Ishikawa (cell line): ENCODE measurements at regions not wholly inside any gene's neighbourhood (a gene's known extent, or its start where the extent isn't known, plus 50 kb on each side); places are given as distances from the start of the nearest gene placed in this dataset.

Source experiments
- CEBPB ChIP-seq: IDR thresholded peaks from 2 replicates; pipeline ENCODE4 v1.6.1; 2012
- CREB1 ChIP-seq: IDR thresholded peaks from 2 replicates; pipeline ENCODE4 v1.6.1; 2012; ENCODE audit warnings: low read depth
- EGR1 ChIP-seq: IDR thresholded peaks from 2 replicates; pipeline ENCODE4 v1.6.1; 2012
- EP300 ChIP-seq: IDR thresholded peaks from 2 replicates; pipeline ENCODE4 v1.6.1; 2012; ENCODE audit warnings: borderline replicate concordance
- FOXM1 ChIP-seq: IDR thresholded peaks from 2 replicates; pipeline ENCODE4 v1.6.1; 2012; ENCODE audit warnings: low read depth, borderline replicate concordance
- MAX ChIP-seq: IDR thresholded peaks from 2 replicates; pipeline ENCODE4 v1.6.1; 2012
- NFIC ChIP-seq: IDR thresholded peaks from 2 replicates; pipeline ENCODE4 v1.6.1; 2012
- RAD21 ChIP-seq: IDR thresholded peaks from 2 replicates; pipeline ENCODE4 v1.6.1; 2012; ENCODE audit warnings: low read depth
- REST ChIP-seq: IDR thresholded peaks from 2 replicates; pipeline ENCODE4 v1.6.1; 2012; ENCODE audit warnings: low read depth, mild to moderate bottlenecking
- TAF1 ChIP-seq: IDR thresholded peaks from 2 replicates; pipeline ENCODE4 v1.6.1; 2012; ENCODE audit warnings: low read depth, mild to moderate bottlenecking
- TCF12 ChIP-seq: IDR thresholded peaks from 2 replicates; pipeline ENCODE4 v1.6.1; 2012; ENCODE audit warnings: low read depth
- TEAD4 ChIP-seq: IDR thresholded peaks from 2 replicates; pipeline ENCODE4 v1.6.1; 2012
- USF1 ChIP-seq: IDR thresholded peaks from 2 replicates; pipeline ENCODE4 v1.6.1; 2012
- YY1 ChIP-seq: IDR thresholded peaks from 2 replicates; pipeline ENCODE4 v1.6.1; 2012; ENCODE audit warnings: low read depth
- ZBTB7A ChIP-seq: IDR thresholded peaks from 2 replicates; pipeline ENCODE4 v1.6.1; 2012; ENCODE audit warnings: low read depth

GRCh38 chrX:116841290-116841689, 378.5 kb upstream of the CT83 start:
- TF ChIP-seq EGR1, result no peak
- TF ChIP-seq TCF12, result no peak
- no peak for TF ChIP-seq FOXM1
- TF ChIP-seq EP300, result no peak
- TF ChIP-seq CEBPB, result no peak
- TF ChIP-seq MAX, result no peak
- TF ChIP-seq RAD21, result no peak
- no peak for TF ChIP-seq CREB1
- TF ChIP-seq YY1, result no peak
- TF ChIP-seq NFIC, result no peak
- TF ChIP-seq TAF1, result no peak
- TF ChIP-seq REST, result no peak
- no peak for TF ChIP-seq TEAD4
- TF ChIP-seq ZBTB7A, result no peak
- no peak for TF ChIP-seq USF1

- TF ChIP-seq REST (no peak), ZBTB7A (no peak), USF1 (no peak), TAF1 (no peak), NFIC (no peak), RAD21 (no peak), FOXM1 (no peak), MAX (no peak), TCF12 (no peak), CEBPB (no peak), CREB1 (no peak), EGR1 (no peak)
Observed at GRCh38 chrX:116827063-116827462, 364.3 kb upstream of the CT83 start.

GRCh38 chrX:116824785-116825184, 362.0 kb upstream of the CT83 start:
- TF ChIP-seq CREB1 (no peak), FOXM1 (no peak), ZBTB7A (no peak), YY1 (no peak), MAX (no peak), TEAD4 (no peak), RAD21 (no peak), EP300 (no peak)

GRCh38 chrX:116823677-116824076, 360.9 kb upstream of the CT83 start:
- TF ChIP-seq NFIC (no peak), ZBTB7A (no peak), RAD21 (no peak), TCF12 (no peak), TAF1 (no peak), EP300 (no peak), CEBPB (no peak), YY1 (no peak), REST (no peak), TEAD4 (no peak), CREB1 (no peak), USF1 (no peak), MAX (no peak), EGR1 (no peak)
